ENCODE measurements at regions not wholly inside any gene's neighbourhood (a gene's known extent, or its start where the extent isn't known, plus 50 kb on each side); places are given as distances from the start of the nearest gene placed in this dataset.

DNA sequence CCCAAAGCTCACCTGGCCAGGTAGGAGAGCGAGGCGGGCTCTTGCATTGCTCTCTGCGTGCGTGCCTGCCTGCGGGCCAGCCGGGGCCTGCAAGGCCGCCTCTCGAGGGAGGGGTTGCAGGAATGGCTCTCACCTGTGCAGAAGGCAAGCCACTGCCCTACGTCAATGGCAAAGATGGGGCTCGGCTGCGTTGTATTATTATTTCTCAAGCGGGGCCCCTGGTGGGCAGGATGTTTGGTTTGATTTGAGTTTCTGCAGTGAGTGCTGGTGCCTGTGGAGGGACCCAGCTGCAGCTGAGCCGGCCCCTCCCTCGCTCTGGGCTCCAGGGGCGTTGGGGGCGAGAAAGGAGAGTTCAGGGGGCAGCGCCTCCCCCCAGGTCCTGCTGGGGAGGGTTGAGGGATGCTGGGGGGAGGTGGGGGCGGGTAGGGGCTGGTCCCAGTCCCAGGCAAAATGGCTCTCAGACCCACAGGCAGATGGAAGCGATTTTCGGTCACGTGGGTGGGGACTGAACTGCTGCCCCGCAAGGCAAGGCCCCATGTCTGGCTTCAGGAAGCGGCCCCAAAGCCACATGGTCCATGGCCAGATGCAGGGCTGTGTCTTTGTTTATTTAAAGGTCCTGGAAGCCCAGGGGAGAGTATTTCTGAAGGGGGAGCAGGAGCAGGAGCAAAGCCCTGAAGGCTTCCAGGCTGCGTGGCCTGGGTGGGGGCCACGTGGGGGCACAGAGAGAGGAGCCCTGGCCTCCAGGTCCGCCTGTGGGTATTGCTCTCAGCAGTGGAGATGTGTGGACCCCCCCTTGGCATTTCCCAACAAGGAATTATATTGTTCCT lies 338.8 kb downstream of the SEC14L1 start:
- DNase-seq: no peak

DNA sequence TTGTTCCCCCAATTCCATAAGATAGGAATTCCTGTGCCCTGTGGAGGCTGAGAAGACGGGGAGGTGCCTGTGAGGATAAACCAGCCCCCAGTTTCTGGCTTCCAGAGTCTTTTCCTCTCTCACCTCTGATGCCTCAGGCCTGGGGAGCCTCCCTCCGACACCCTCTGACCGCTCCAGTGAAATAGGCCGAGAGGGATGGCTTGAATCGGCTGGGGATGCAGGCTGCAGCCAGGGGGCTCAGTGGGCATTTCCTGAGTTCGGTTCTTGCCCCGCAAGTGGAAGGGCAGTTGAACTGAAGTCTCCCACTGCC lies 339.4 kb downstream of the SEC14L1 start:
- DNase-seq: no peak

DNA sequence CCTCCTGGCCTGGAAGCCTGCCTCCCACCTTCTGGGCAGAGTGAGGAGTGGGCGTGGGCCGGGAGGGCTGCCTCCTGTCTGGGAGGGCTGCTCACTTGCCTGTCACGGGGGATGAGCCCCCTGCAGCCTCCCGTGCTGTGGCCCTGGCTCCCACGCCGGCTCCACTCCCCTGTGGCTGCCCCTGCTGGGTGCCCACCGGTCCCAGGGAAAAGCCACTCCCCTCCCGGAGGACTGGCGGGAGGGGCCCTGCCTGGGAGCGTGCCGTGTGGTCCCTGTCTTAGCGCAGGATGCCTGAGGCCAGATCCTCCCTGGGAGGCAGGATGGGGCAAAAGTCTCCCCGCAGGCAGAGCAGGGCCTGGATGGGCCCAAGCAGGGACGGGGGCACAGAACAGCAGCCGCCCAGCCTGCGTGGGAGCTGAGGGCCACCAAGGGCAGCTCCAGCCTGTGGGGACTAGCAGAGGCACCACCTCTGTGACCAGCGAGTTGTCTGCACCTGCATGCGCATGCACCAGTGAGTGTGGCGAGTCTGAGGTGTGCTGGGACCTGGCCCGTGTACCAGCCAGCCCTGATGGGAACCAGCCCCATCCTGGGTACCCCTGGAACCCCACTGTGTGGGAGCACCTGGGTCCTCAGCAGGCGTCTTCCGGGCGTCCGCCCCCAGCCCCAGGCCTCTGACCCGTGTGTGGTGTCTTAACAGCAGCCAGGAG lies 339.9 kb downstream of the SEC14L1 start:
- no peak for DNase-seq

DNA sequence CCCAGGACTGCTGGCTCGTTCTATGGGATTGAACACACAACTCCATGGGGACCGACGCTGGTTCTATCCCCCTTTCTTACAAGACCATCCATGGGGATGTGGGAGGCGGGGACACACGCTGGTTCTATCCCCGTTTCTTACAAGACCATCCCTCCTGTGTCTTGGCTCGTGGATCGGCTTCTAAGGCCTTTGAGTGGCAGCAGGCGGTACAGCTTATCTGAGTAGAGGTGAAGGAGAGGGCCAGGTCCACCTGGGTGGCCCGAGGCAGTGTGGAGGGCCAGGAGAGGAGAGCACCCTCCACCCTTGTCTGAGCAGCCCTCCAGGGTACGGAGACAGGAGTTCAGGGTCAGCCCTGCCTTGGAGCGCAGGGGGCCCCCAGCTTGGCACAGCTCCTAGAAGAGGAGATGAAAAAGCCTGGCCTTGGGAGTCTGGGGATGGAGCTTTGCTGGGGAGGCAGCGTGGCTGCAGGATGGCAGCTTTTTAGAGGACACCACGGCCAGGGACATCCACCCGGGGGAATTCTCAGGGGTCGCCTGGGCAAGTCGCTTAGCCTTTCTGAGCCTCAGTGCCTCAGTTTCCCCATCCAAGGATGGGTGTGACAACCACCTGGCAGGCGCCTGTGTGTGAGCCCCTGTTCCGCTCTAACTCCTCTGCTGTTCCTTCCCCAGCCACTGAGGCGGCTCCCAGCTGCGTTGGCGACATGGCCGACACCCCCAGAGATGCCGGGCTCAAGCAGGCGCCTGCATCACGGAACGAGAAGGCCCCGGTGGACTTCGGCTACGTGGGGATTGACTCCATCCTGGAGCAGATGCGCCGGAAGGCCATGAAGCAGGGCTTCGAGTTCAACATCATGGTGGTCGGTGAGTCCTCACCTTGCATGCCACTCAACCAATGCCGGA lies 341.0 kb downstream of the SEC14L1 start:
- no peak for DNase-seq

DNA sequence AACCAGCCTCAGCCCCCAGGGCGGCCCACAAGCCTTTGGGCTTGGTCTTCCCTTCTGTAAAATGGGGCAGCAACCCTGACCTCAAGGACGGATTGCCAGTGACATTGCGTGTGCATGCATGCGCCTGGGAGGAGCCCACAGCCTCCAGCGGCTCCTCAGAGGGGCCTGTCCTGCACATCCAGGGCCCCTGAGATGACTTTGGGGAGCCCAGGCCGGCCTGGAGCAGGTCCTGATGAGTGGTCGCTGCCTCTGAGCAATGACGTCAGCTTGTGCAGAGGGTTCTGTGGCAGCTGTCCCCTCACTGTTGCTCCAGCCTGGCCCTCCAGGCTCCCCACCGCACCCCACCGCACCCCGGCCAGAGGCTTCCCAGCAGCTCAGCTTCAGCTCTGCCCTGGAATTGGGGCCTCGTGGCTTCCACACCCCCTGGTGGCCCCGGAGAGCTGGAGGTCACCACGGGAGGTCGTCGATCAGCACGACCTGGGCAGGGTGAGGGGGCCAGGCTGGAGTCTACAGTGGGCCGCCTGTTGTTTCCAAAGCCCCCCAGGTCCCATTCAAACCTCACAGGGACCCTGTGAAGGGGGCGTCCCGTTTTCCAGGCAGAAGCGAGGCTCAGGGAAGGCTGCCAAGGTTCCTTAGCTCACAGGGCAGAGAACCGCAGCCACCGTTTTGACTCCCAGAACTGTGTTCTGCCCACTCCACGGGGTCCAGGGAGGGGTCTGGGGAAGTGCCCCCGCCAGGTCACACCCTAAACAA lies 341.8 kb downstream of the SEC14L1 start:
- DNase-seq: no peak

DNA sequence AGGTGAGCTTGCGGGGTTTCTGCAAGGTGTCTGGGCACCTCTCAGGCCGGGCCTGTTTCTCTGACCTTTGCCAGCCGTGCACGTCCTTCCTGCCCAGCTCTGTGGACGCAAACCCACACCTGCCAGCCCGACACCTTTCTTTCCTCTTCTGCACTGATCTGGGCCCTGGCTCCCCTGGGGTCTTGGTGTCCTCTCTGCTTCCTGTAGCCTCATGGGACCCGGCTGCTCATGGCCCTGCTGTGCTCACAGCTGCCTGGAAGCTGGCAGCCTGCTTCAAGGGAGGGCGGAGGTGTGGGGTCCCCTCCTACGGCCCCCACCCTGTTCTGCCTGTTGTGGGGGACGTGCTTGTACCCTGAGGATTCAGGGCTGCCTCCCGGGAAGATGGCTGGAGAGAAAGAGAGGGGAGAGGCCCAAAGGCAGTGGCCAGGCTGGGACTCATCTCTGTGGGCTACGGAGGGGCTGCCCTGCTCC lies 342.4 kb downstream of the SEC14L1 start:
- no peak for DNase-seq

DNA sequence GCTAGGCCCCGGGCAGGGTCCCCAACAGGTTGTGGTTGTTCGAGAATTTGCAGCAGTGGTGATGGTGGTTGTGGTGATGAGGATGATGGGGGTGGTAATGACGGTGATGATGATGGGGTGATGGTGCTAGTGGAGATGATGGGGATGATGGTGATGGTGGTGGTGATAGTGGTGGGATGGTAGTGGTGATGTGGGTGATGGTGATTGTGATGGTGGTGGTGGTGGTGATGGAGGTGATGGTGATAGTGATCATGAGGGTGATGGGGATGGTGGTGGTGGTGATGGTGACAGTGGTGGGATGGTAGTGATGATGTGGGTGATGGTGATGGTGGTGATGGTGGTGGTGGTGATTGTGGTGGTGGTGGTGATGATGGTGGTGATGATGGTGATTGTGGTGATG lies 343.3 kb downstream of the SEC14L1 start:
- DNase-seq: no peak

DNA sequence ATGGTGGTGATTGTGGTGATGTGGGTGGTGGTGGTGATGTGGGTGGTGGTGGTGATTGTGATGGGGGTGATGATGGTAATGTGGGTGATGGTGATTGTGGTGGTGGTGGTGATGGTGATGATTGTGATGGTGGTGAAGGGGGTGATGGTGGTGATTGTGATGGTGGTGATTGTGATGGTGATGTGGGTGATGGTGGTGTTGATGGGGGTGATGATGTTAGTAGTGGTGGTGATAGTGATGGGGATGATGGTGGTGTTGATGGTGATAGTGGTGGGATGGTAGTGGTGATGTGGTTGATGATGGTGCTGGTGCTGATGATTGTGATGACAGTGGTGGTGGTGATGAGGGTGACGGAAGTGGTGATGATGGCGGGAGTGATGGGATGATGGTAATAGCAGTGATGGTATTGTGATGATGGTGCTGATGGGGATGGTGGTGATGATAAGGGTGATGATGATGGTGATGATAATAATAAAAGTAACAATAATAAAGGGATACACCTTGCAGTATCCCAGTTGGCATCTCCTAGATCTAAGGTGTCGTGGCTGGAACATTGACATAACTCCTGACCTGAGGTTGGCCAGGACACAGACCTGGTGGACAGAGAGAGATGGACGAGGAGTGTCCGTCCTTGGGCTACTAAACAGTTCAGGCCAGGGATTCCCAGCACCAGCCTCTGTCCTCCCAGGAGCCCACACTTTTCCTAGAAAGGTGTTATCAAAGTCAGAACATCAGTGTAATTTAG lies 344.5 kb downstream of the SEC14L1 start:
- DNase-seq: no peak

DNA sequence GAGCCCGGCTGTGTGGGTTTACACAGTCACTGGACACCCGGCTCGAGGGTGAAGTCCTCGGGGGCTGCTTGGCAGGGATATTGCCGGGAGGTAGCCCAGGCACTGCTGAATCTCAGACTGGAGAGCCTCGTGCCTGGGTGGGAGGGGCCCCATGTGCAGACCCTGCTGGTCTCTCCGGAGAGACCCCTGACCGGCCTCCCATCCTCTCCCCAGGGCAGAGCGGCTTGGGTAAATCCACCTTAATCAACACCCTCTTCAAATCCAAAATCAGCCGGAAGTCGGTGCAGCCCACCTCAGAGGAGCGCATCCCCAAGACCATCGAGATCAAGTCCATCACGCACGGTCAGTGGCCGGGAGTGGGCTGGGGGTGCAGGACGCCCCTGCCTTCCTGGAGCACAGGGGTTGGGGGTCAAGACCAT lies 346.5 kb downstream of the SEC14L1 start:
- DNase-seq: no peak

DNA sequence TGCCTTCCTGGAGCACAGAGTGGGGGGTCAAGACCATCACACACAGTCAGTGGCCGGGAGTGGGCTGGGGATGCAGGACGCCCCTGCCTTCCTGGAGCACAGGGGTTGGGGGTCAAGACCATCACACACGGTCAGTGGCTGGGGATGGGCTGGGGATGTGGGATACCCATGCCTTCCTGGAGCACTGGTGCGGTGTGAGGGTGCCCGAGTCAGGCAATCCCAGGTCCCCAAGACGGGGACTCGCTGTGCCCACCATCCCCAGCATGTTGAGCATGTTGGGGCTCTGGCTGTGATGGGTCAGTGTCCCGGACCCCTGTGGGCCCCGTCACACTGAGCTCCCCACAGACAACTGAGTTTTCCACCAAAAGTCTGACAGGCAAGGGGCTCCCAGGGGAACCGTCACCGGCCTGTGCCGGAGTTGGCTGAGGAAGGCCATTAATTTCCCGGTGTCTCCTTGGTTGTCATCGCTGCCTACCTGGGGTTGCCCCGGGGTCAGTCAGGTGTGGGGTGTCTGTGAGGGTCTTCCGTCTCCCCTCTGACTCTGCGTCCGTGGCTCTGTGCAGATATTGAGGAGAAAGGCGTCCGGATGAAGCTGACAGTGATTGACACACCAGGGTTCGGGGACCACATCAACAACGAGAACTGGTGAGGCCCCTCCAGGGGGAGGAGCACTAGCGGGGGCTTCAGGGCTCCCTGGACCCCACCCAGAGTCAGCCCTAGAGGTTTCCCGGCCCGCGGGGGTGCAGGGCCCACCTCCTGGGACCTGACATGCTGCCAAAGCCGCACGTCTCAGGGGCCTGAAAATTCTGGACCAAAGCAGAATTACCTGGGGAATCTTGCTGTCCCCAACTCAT lies 347.1 kb downstream of the SEC14L1 start:
- no peak for DNase-seq

DNA sequence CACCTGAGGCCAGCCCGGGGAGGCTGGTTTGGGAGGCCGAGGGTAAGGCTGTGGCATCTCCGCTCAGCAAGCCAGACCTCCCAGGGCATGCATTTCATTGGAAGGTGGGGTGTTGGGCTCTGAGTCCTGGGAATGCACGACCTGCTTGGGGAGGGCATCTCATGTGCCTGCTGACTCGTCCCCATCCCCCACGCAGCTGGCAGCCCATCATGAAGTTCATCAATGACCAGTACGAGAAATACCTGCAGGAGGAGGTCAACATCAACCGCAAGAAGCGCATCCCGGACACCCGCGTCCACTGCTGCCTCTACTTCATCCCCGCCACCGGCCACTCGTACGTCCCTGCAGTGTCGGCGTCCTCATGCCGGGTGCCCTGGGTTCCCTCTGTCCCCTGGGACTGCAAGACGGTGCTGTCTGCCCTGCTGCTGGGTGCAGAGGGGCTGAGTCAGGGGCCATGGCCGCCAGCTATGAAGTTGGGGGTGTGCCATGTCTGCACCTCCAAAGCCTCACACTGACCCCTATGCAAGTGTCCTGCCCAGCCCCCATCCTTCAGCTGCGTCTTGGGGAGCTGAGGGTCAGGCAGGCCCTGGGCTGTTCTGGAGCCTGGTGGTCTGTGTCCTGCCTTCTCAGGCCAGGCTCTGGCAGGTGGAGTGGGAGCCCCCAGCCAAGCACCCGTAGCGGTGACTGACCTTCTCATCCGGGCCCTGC lies 347.9 kb downstream of the SEC14L1 start:
- no peak for DNase-seq

DNA sequence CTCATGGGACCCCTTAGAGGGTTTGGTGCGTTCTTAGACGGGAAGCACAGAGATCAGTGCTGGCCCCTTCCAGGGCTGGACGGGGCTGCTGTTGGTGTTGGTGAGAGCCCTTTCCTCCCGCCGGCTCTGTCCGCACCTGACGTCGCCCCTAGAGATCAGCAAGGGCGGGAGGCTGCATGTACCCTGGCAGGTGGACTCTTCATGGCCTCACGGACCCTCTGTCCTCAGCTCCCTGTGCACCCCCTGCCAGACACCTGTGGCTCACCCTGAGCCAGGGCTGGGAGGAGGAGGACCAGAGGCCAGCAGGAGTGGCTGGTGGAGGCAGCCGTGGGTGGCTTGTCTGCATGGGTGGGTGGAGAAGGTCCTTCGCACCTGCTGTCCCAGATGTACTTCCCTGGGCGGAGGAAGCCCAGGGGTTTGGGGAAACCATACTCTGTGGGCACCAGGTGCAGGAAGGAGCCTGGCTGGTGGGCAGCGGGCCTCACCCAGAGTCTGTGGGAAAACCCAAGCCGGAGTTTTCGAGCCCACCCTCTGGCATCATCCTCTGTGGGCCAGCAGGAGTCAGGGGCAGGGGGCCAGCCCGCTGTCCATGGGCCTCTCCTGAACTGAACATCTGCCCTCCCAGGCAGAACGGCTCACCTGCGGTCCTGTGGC lies 348.6 kb downstream of the SEC14L1 start:
- DNase-seq: no peak

DNA sequence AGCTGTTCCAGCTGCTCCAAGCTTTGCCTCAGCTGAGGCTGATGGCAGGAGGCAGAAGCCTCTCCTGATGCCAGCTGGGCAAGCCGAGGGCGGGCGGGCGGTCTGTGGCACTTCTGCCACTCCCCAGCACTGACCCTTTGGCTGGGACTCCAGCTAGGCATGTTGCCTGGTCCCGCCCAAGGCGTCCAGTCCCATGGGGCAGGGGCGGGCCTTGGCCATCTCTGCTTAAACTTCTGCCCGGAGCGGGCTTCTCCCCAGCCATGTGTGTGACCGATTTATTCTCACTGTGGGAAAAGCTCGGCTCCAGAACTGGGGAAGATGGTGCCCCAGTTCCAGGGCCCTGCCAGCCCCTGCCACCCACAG lies 349.1 kb downstream of the SEC14L1 start:
- no peak for DNase-seq

DNA sequence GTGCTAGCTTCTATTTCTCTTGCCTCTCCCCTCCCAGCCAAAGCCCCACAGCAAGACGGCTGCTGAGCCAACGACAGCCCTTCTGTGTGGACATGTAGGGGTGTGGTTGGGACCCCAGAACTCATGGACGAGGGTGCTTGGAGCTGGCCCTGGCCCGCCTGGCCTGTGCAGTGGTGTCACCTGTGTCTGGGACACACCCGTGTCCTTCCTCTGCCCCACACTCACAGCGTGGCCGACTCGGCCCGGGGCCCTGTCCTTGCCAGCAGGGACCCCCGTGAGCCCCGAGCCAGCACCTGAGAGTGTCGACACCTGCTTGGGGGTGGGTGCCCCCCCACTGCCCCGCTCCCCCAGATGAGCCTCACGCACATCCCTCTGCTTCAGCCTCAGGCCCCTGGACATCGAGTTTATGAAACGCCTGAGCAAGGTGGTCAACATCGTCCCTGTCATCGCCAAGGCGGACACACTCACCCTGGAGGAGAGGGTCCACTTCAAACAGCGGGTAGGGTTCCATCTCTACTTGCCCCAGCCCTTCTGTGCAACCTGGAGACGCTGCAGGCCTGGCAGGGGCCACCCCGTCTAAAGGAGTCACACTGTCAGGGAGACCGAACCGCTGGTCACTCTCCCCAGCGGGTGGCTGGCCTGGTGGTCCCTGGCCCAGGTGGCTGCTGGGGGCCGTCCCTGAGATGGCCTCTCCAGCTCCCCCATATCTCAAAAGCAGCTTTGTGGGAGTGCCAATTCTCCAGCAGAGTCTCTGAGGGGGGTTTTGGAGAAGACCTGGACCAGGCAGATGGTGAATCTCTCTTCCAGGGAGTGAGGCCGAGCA lies 349.8 kb downstream of the SEC14L1 start:
- no peak for DNase-seq

DNA sequence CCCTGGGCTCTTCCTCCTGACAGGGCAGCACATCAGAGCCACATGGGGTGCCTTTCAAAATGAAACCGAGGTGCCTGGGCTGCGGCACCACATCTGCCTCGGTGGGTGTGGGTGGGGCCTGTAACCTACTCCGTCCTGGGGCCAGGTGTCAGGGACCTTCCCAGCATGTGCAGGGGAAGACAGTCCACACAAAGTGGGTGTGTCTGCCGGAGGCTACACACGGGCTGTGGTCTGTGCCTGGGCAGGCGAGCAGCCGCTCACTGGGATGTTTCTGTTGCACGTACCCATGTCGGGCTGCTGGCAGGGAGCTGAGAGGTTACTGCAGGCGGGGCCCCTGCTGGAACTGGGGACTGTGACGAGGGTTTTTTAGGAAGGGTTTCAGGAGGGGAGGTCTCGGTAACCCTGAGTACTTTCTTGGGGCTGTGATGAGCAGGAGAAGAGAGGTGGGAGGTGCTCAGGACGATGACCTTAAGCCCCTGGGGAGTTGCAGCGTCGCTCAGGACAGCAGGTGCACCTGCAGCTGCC lies 351.2 kb downstream of the SEC14L1 start:
- DNase-seq: no peak

DNA sequence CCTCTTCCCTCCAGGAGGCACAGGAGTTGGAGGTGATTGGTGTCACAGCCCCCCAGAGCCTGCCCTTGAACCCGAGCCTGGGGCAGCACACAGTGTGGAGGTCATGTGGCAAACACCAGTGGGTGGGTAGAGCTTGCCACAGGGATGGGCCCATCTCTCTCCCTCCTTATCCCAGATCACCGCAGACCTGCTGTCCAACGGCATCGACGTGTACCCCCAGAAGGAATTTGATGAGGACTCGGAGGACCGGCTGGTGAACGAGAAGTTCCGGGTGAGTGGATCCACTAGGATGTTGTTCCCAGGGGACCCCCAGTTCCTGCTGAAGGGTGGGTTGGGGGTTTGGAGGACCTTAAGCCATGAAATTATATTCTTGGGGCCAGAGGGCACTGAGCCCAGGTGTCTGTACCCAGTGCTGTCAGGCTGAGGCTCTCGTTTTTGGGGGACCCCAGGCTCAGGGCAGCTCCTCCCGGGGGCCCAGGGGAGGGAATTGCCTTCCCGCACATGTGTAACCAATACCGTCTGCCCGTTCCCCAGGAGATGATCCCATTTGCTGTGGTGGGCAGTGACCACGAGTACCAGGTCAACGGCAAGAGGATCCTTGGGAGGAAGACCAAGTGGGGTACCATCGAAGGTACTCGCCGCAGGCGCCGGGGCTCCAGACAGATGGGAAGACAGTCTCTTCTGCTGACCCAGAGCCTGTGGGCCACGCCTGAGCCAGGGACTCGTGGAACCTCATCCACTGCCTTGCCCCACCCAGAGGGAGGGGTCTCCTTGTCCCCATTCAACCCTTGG lies 351.9 kb downstream of the SEC14L1 start:
- no peak for DNase-seq

DNA sequence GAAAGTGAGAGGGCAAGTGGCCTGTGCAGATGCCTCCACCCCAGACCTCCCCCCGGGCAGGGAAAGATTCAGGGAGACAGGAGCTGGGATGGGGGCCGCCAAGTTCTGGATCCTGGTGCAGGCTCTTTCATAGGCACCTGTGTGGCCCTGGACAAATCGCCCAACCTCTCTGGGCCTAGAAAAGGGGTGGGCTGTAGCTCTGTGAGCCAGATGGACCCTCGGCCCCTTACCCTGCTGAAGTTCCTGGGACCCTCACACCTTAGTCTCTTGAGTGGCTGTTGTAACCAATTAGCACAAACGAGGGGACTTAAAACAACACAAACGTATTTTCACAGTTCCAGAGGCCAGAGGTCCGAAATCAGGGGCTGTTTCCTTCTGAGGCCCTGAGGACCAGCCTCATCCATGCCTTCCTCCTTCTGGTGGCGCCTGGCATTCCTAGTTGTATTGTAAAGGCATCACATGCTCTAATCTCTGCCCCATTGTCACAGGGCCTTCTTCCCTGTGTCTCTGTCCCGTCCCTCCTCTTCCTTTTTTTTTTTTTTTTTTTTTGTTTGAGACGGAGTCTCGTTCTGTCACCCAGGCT lies 352.6 kb downstream of the SEC14L1 start:
- DNase-seq: no peak

All from stimulated activated CD4-positive, alpha-beta T cell treated with anti-CD3 and anti-CD28 coated beads, Interleukin-4, amount 100 ng/mL, for 1 hour (primary cell).